ENCODE measurements at regions not wholly inside any gene's neighbourhood (a gene's known extent, or its start where the extent isn't known, plus 50 kb on each side); places are given as distances from the start of the nearest gene placed in this dataset.

GRCh38 chr3:177437513-177438337 lies 240.4 kb upstream of the TBL1XR1 start:
- Histone ChIP-seq H3K4me1 (ENCODE audit: insufficient read depth, low read length) (no peaks in the 10 kb centered on the region), H3K36me3 (ENCODE audit: insufficient read depth, low read length) (no peaks in the 10 kb centered on the region), H3K27me3 (ENCODE audit: insufficient read depth, low read length, poor library complexity, severe bottlenecking) (no peaks in the 10 kb centered on the region), H3K4me3 (ENCODE audit: low read length) (no peak overlapping the region), H3K27ac (ENCODE audit: low read depth, low read length) (no peak overlapping the region), H3K9me3 (ENCODE audit: low read length) (no peaks in the 10 kb centered on the region)
- no peaks in the 10 kb centered on the region for H3K36me3 Mint-ChIP-seq
- DNase-seq = no peak
- no peaks in the 10 kb centered on the region for H3K4me1 Mint-ChIP-seq
- H3K4me3 Mint-ChIP-seq = no peak overlapping the region
- H3K27me3 Mint-ChIP-seq = no peaks in the 10 kb centered on the region
- H3K27ac Mint-ChIP-seq = no peak overlapping the region
- ChIA-PET POLR2A (no interaction called here), CTCF (interaction anchor here (0.7 to 1.6 kb wide), 2 partner anchors 27 to 226 kb away, joined by 3 read pairs; no protein-coding TSS in a partner anchor)
- H3K9me3 Mint-ChIP-seq = no peaks in the 10 kb centered on the region

- Histone ChIP-seq H3K27ac (ENCODE audit: low read depth, low read length) (no peak overlapping the region), H3K27me3 (ENCODE audit: insufficient read depth, low read length, poor library complexity, severe bottlenecking) (no peaks in the 10 kb centered on the region), H3K4me1 (ENCODE audit: insufficient read depth, low read length) (no peaks in the 10 kb centered on the region), H3K36me3 (ENCODE audit: insufficient read depth, low read length) (no peaks in the 10 kb centered on the region), H3K9me3 (ENCODE audit: low read length) (no peaks in the 10 kb centered on the region), H3K4me3 (ENCODE audit: low read length) (no peak overlapping the region)
- no peaks in the 10 kb centered on the region for H3K27me3 Mint-ChIP-seq
- H3K9me3 Mint-ChIP-seq = no peaks in the 10 kb centered on the region
- ChIA-PET CTCF (no interaction called here), POLR2A (no interaction called here)
- no peak for DNase-seq
- no peak overlapping the region for H3K4me3 Mint-ChIP-seq
- peaks cover 0 to 3% (median 0%) of the 10 kb centered on the region in 3 donors for H3K4me1 Mint-ChIP-seq
- no peak overlapping the region for H3K27ac Mint-ChIP-seq
- H3K36me3 Mint-ChIP-seq = no peaks in the 10 kb centered on the region
Measured at GRCh38 chr3:177438596-177439220, 241.4 kb upstream of the TBL1XR1 start.

GRCh38 chr3:177439694-177440269 lies 242.5 kb upstream of the TBL1XR1 start:
- CTCF ChIA-PET = no interaction called here
- no peaks in the 10 kb centered on the region for H3K36me3 Mint-ChIP-seq

GRCh38 chr3:177440456-177441104 lies 243.3 kb upstream of the TBL1XR1 start:
- CTCF ChIA-PET = no interaction called here

More at GRCh38 chr3:177439694-177440269, 242.5 kb upstream of the TBL1XR1 start:
- H3K4me1 ChIP-seq (ENCODE audit: insufficient read depth, low read length) = no peaks in the 10 kb centered on the region
- H3K36me3 ChIP-seq (ENCODE audit: insufficient read depth, low read length) = no peaks in the 10 kb centered on the region
- no peak for DNase-seq
- POLR2A ChIA-PET = no interaction called here
- H3K4me1 Mint-ChIP-seq = peaks cover 0 to 3% (median 0%) of the 10 kb centered on the region in 3 donors
- H3K4me3 ChIP-seq (ENCODE audit: low read length) = no peak overlapping the region
- no peak overlapping the region for H3K4me3 Mint-ChIP-seq
- H3K27ac Mint-ChIP-seq = peak overlapping the region in 1 of 8 donors; percentile 4
- no peaks in the 10 kb centered on the region for H3K9me3 Mint-ChIP-seq
- H3K9me3 ChIP-seq (ENCODE audit: low read length) = no peaks in the 10 kb centered on the region
- no peaks in the 10 kb centered on the region for H3K27me3 ChIP-seq (ENCODE audit: insufficient read depth, low read length, poor library complexity, severe bottlenecking)
- H3K27ac ChIP-seq (ENCODE audit: low read depth, low read length) = no peak overlapping the region
- H3K27me3 Mint-ChIP-seq = no peaks in the 10 kb centered on the region

GRCh38 chr3:177441276-177441812 lies 244.1 kb upstream of the TBL1XR1 start:
- Mint-ChIP-seq H3K36me3 (no peaks in the 10 kb centered on the region), H3K4me3 (no peak overlapping the region), H3K27ac (peak overlapping the region in 2 of 8 donors; percentile 6 to 76), H3K9me3 (no peaks in the 10 kb centered on the region), H3K27me3 (no peaks in the 10 kb centered on the region), H3K4me1 (peaks cover 0 to 3% (median 0%) of the 10 kb centered on the region in 3 donors)
- no peaks in the 10 kb centered on the region for H3K27me3 ChIP-seq (ENCODE audit: insufficient read depth, low read length, poor library complexity, severe bottlenecking)
- H3K9me3 ChIP-seq (ENCODE audit: low read length) = no peaks in the 10 kb centered on the region
- ChIA-PET CTCF (no interaction called here), POLR2A (no interaction called here)
- no peaks in the 10 kb centered on the region for H3K4me1 ChIP-seq (ENCODE audit: insufficient read depth, low read length)
- H3K4me3 ChIP-seq (ENCODE audit: low read length) = no peak overlapping the region
- DNase-seq = no peak
- H3K36me3 ChIP-seq (ENCODE audit: insufficient read depth, low read length) = no peaks in the 10 kb centered on the region
- H3K27ac ChIP-seq (ENCODE audit: low read depth, low read length) = no peak overlapping the region

More at GRCh38 chr3:177440456-177441104, 243.3 kb upstream of the TBL1XR1 start:
- Histone ChIP-seq H3K9me3 (ENCODE audit: low read length) (no peaks in the 10 kb centered on the region), H3K27ac (ENCODE audit: low read depth, low read length) (no peak overlapping the region), H3K4me3 (ENCODE audit: low read length) (no peak overlapping the region), H3K4me1 (ENCODE audit: insufficient read depth, low read length) (no peaks in the 10 kb centered on the region), H3K36me3 (ENCODE audit: insufficient read depth, low read length) (no peaks in the 10 kb centered on the region), H3K27me3 (ENCODE audit: insufficient read depth, low read length, poor library complexity, severe bottlenecking) (no peaks in the 10 kb centered on the region)
- Mint-ChIP-seq H3K9me3 (no peaks in the 10 kb centered on the region), H3K27ac (no peak overlapping the region), H3K4me1 (peaks cover 0 to 3% (median 0%) of the 10 kb centered on the region in 3 donors), H3K4me3 (no peak overlapping the region), H3K27me3 (no peaks in the 10 kb centered on the region), H3K36me3 (no peaks in the 10 kb centered on the region)
- POLR2A ChIA-PET = no interaction called here
- DNase-seq = no peak

GRCh38 chr3:177441813-177442646 lies 244.7 kb upstream of the TBL1XR1 start:
- H3K27ac ChIP-seq (ENCODE audit: low read depth, low read length) = no peak overlapping the region

DNA sequence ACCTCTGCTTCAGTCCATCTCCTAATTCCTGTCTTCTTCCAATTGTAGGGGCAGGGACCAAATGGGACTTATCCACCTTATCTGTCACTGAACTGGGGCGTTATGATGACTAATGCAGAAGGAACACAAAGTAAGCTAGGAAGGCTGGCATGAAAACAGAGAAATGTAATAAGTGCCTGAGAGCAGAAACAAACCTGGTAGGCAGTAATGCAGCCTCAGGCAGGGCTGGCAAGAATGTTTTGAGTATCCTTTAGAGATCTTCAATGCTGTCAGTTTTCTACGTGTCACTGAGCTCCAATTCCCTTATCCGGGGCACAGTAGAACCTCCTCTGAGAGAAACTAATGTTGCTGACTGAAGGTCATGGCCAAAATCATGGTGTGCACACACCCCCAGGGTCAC lies 246.2 kb upstream of the TBL1XR1 start:
- H3K4me3 ChIP-seq (ENCODE audit: low read length) = no peak overlapping the region
- no peaks in the 10 kb centered on the region for H3K9me3 Mint-ChIP-seq
- no peak for DNase-seq
- no peaks in the 10 kb centered on the region for H3K27me3 ChIP-seq (ENCODE audit: insufficient read depth, low read length, poor library complexity, severe bottlenecking)
- no peak overlapping the region for H3K27ac ChIP-seq (ENCODE audit: low read depth, low read length)
- H3K27me3 Mint-ChIP-seq = no peaks in the 10 kb centered on the region
- no peaks in the 10 kb centered on the region for H3K36me3 Mint-ChIP-seq
- H3K36me3 ChIP-seq (ENCODE audit: insufficient read depth, low read length) = no peaks in the 10 kb centered on the region
- H3K9me3 ChIP-seq (ENCODE audit: low read length) = no peaks in the 10 kb centered on the region
- ChIA-PET CTCF (interaction anchor here (0.6 kb wide), 1 partner anchor 181 kb away, joined by 6 read pairs; no protein-coding TSS in a partner anchor), POLR2A (no interaction called here)
- H3K4me3 Mint-ChIP-seq = no peak overlapping the region
- peaks cover 10 to 12% (median 11%) of the 10 kb centered on the region in 3 donors for H3K4me1 Mint-ChIP-seq
- peak overlapping the region in 1 of 8 donors; percentile 94 for H3K27ac Mint-ChIP-seq
- H3K4me1 ChIP-seq (ENCODE audit: insufficient read depth, low read length) = peaks cover 2% of the 10 kb centered on the region

More at GRCh38 chr3:177441813-177442646, 244.7 kb upstream of the TBL1XR1 start:
- no peaks in the 10 kb centered on the region for H3K36me3 Mint-ChIP-seq
- ChIA-PET CTCF (no interaction called here), POLR2A (no interaction called here)
- H3K9me3 Mint-ChIP-seq = no peaks in the 10 kb centered on the region
- peaks cover 0 to 3% (median 0%) of the 10 kb centered on the region in 3 donors for H3K4me1 Mint-ChIP-seq
- Histone ChIP-seq H3K9me3 (ENCODE audit: low read length) (no peaks in the 10 kb centered on the region), H3K4me3 (ENCODE audit: low read length) (no peak overlapping the region), H3K27me3 (ENCODE audit: insufficient read depth, low read length, poor library complexity, severe bottlenecking) (no peaks in the 10 kb centered on the region), H3K4me1 (ENCODE audit: insufficient read depth, low read length) (no peaks in the 10 kb centered on the region), H3K36me3 (ENCODE audit: insufficient read depth, low read length) (no peaks in the 10 kb centered on the region)
- peak overlapping the region in 2 of 8 donors; percentile 6 to 76 for H3K27ac Mint-ChIP-seq
- H3K4me3 Mint-ChIP-seq = no peak overlapping the region
- no peaks in the 10 kb centered on the region for H3K27me3 Mint-ChIP-seq
- DNase-seq = no peak

Data from CD8-positive, alpha-beta memory T cell (primary cell).